MM.1S (cell line): ENCODE measurements at regions not wholly inside any gene's neighbourhood (a gene's known extent, or its start where the extent isn't known, plus 50 kb on each side); places are given as distances from the start of the nearest gene placed in this dataset.

Experiments used
- DNase-seq: peaks from one replicate; pipeline ENCODE4 v3.0.0-alpha.2; 2015
- H2AFZ ChIP-seq: fragments of 300-600 bp; sonication (generic); 2 replicates; pipeline ENCODE4 v1.6.0; 2016; ENCODE audit warnings: antibody characterized with exemption, low read length
- H3F3A ChIP-seq: fragments of 300-600 bp; sonication (generic); 2 replicates; pipeline ENCODE4 v1.6.1; 2016; ENCODE audit warnings: mild to moderate bottlenecking, antibody characterized with exemption, low read length, moderate library complexity, mixed read lengths; ENCODE audit not compliant: insufficient read depth
- H3K27ac ChIP-seq: fragments of 300-600 bp; sonication (generic); 2 replicates; pipeline ENCODE4 v1.5.1; 2016; ENCODE audit warnings: mild to moderate bottlenecking, low read length
- H3K27me3 ChIP-seq: fragments of 300-600 bp; sonication (generic); replicated peaks from 2 replicates; pipeline ENCODE4 v1.6.0; 2016; ENCODE audit warnings: low read length; ENCODE audit not compliant: insufficient read depth
- H3K36me3 ChIP-seq: fragments of 300-600 bp; sonication (generic); replicated peaks from 2 replicates; pipeline ENCODE4 v1.6.1; 2016; ENCODE audit warnings: mild to moderate bottlenecking, low read length, mixed read lengths; ENCODE audit not compliant: insufficient read depth
- H3K4me1 ChIP-seq: fragments of 300-600 bp; sonication (generic); 2 replicates; pipeline ENCODE4 v1.6.1; 2016; ENCODE audit warnings: low read length, mixed read lengths
- H3K4me2 ChIP-seq: fragments of 300-600 bp; sonication (generic); 2 replicates; pipeline ENCODE4 v1.6.0; 2016; ENCODE audit warnings: low read depth, low read length
- H3K4me3 ChIP-seq: fragments of 300-600 bp; sonication (generic); 2 replicates; pipeline ENCODE4 v1.5.1; 2016; ENCODE audit warnings: low read length, mixed read lengths
- H3K79me2 ChIP-seq: fragments of 300-600 bp; sonication (generic); 2 replicates; pipeline ENCODE4 v1.6.1; 2016; ENCODE audit warnings: mixed run types, low read length, mixed read lengths
- H3K9ac ChIP-seq: fragments of 300-600 bp; sonication (generic); 2 replicates; pipeline ENCODE4 v1.6.1; 2016; ENCODE audit warnings: low read length, mixed read lengths
- H3K9me2 ChIP-seq: fragments of 300-600 bp; sonication (generic); replicated peaks from 2 replicates; pipeline ENCODE4 v1.6.1; 2016; ENCODE audit warnings: mild to moderate bottlenecking, low read length, mixed read lengths; ENCODE audit not compliant: insufficient read depth
- H3K9me3 ChIP-seq: fragments of 300-600 bp; sonication (generic); replicated peaks from 2 replicates; pipeline ENCODE4 v1.6.1; 2016; ENCODE audit warnings: mild to moderate bottlenecking, low read length, mixed read lengths; ENCODE audit not compliant: insufficient read depth
- H4K20me1 ChIP-seq: fragments of 300-600 bp; sonication (generic); 2 replicates; pipeline ENCODE4 v1.6.1; 2016; ENCODE audit warnings: mild to moderate bottlenecking, low read length, moderate library complexity, mixed read lengths; ENCODE audit not compliant: insufficient read depth
- CTCF ChIP-seq: fragments of 300-600 bp; sonication (generic); IDR thresholded peaks from 2 replicates; pipeline ENCODE4 v1.5.1; 2016; ENCODE audit warnings: antibody characterized with exemption, low read length, mixed read lengths
- EZH2 ChIP-seq: fragments of 300-600 bp; sonication (generic); optimal IDR thresholded peaks from 2 replicates; pipeline ENCODE3; 2017; ENCODE audit warnings: low read depth, mild to moderate bottlenecking, antibody characterized with exemption, low read length, mixed read lengths
- EZH2phosphoT487 ChIP-seq: fragments of 300-600 bp; sonication (generic); IDR thresholded peaks from 2 replicates; pipeline ENCODE4 v1.6.1; 2018; ENCODE audit warnings: antibody characterized with exemption, low read length

DNA sequence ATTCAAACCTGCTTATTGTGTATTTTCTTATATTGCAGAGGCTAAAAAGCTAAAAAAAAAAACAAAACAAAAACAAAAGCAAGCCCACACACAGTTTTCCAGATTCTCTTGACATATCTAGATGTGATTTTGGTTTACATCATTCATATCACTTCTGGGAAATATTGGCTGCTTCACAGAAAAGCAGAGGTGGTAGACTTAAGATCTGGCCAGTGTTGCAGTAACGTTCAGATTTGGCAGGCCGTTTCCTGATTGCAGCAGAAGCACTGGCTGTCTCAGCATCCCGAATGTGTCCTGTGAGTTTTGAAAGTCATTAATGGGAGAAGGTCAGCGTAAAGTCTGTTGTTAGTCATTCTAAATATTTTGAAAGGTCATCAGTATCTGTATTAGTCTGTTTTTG is 2062.0 kb downstream of the ARAP2 start:
- Histone ChIP-seq H4K20me1 (no peaks in the 10 kb centered on the region), H3K4me3 (no peak overlapping the region), H3K9me2 (no peaks in the 10 kb centered on the region), H2AFZ (no peak overlapping the region), H3K9ac (no peak overlapping the region), H3K27ac (no peak overlapping the region), H3K4me2 (no peak overlapping the region), H3K4me1 (no peaks in the 10 kb centered on the region), H3K36me3 (no peaks in the 10 kb centered on the region), H3K79me2 (no peaks in the 10 kb centered on the region), H3K27me3 (no peaks in the 10 kb centered on the region), H3K9me3 (no peaks in the 10 kb centered on the region), H3F3A (no peaks in the 10 kb centered on the region)
- DNase-seq: no peak
- no peak for TF ChIP-seq EZH2
- no peak for TF ChIP-seq EZH2phosphoT487
- TF ChIP-seq CTCF: no peak

- no peak overlapping the region for H3K9ac ChIP-seq
- no peak overlapping the region for H3K27ac ChIP-seq
- H3K79me2 ChIP-seq: no peaks in the 10 kb centered on the region
- H3K4me2 ChIP-seq: no peak overlapping the region
- H3K36me3 ChIP-seq: no peaks in the 10 kb centered on the region
- no peak for TF ChIP-seq EZH2phosphoT487
- no peak for TF ChIP-seq CTCF
- TF ChIP-seq EZH2: no peak
- no peaks in the 10 kb centered on the region for H3K4me1 ChIP-seq
- H2AFZ ChIP-seq: no peak overlapping the region
- no peaks in the 10 kb centered on the region for H3K9me3 ChIP-seq
- no peak for DNase-seq
- H3K9me2 ChIP-seq: no peaks in the 10 kb centered on the region
- no peaks in the 10 kb centered on the region for H3K27me3 ChIP-seq
- no peak overlapping the region for H3K4me3 ChIP-seq
- H3F3A ChIP-seq: no peaks in the 10 kb centered on the region
- no peaks in the 10 kb centered on the region for H4K20me1 ChIP-seq
Measured at GRCh38 chr4:34183926-34184325, 2060.4 kb downstream of the ARAP2 start.

DNA sequence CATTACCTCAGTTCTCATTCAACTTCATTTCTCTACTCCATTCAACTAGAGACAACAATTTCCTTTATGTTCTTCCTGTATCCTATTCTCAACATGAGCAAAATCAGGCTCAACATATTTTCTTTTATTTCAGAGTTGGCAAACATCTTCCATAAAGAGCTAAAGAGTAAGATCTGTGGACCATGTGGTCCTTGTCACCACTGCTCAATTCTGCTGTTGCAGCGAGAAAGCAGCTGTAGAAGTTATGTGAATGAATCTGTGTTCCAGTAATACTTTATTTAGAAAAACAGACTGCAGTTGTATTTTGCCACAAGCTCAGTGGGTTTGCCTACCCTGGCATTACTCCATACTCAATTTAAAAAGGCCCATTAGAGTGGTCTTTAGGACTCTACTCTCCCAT is 2057.3 kb downstream of the ARAP2 start:
- no peak overlapping the region for H3K27ac ChIP-seq
- no peak for DNase-seq
- H2AFZ ChIP-seq: no peak overlapping the region
- H3F3A ChIP-seq: no peaks in the 10 kb centered on the region
- H3K4me3 ChIP-seq: no peak overlapping the region
- H3K4me2 ChIP-seq: no peak overlapping the region
- H3K79me2 ChIP-seq: no peaks in the 10 kb centered on the region
- TF ChIP-seq EZH2 (no peak), EZH2phosphoT487 (no peak), CTCF (no peak)
- H3K36me3 ChIP-seq: no peaks in the 10 kb centered on the region
- no peak overlapping the region for H3K9ac ChIP-seq
- no peaks in the 10 kb centered on the region for H3K9me3 ChIP-seq
- H4K20me1 ChIP-seq: no peaks in the 10 kb centered on the region
- H3K9me2 ChIP-seq: no peaks in the 10 kb centered on the region
- no peaks in the 10 kb centered on the region for H3K4me1 ChIP-seq
- H3K27me3 ChIP-seq: no peaks in the 10 kb centered on the region
